Peyer's patch (tissue), 4 donors: ENCODE measurements at regions not wholly inside any gene's neighbourhood (a gene's known extent, or its start where the extent isn't known, plus 50 kb on each side); places are given as distances from the start of the nearest gene placed in this dataset.

Source experiments
- CTCF ChIP-seq, 6 experiments: fragments of 450-650 bp in 4 of 6; fragments of 200-600 bp in 2 of 6; sonication (generic) in 1 of 6; IDR thresholded peaks; one replicate each; pipeline ENCODE4 v1.5.1; 2017 to 2019; ENCODE audit warnings: antibody characterized with exemption in 6 of 6, mild to moderate bottlenecking in 3 of 6, moderate library complexity in 1 of 6
- POLR2A ChIP-seq, 2 donors: fragments of 450-650 bp; IDR thresholded peaks; one replicate each; pipeline ENCODE4 v1.5.1; 2017; ENCODE audit warnings: antibody characterized with exemption in 2 of 2, mild to moderate bottlenecking in 2 of 2, moderate library complexity in 2 of 2

DNA sequence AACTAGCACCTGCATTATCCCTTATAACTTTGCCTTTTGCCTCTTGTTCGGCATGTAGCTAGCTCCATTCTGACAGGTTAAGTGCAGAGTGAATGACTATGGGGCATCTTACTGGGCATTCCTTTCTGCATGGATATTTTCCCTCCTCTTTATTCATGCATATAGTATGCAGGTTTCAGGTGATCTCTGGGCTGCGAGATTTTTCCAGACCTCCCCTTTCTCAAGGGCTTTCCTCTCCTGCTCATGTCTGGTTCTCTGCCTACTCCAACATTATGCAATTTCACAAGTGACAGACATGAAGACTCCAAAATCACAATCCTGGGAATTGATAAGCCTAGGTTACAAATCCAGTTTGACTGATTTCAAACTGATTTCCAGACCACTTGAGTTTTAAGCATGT is 503.8 kb downstream of the NXPH1 start:
- TF ChIP-seq CTCF (IDR thresholded peaks at IDR 0.05), result no peak
- no peak for TF ChIP-seq POLR2A (IDR thresholded peaks at IDR 0.05)
